ENCODE measurements at regions not wholly inside any gene's neighbourhood (a gene's known extent, or its start where the extent isn't known, plus 50 kb on each side); places are given as distances from the start of the nearest gene placed in this dataset.
A peak's percentile ranks its signal among the peaks of the same experiment; 100 is the strongest.

- TF ChIP-seq CREB1 (IDR thresholded peaks at IDR 0.05; ENCODE audit: low read depth) (no peak), EGR1 (IDR thresholded peaks at IDR 0.05; ENCODE audit: borderline replicate concordance in 1 of 2, low read depth in 2 of 2, low read length in 2 of 2) (no peak), CTCF (IDR thresholded peaks at IDR 0.05 in 2 of 3, conservative IDR thresholded peaks at IDR 0.05 in 1 of 3; ENCODE audit: control insufficient read depth in 2 of 3, extremely low read depth in 1 of 3, insufficient read depth in 1 of 3, low read depth in 3 of 3, low read length in 3 of 3) (peak in 2 of 3 experiments; percentile 22 to 42; a peak in 4 of 6 replicates), JUNB (IDR thresholded peaks at IDR 0.05) (no peak), MAX (IDR thresholded peaks at IDR 0.05; ENCODE audit: low read depth, low read length) (no peak), FOS (IDR thresholded peaks at IDR 0.05; ENCODE audit: borderline replicate concordance, extremely low read depth, insufficient read length) (no peak), MEF2A (IDR thresholded peaks at IDR 0.05; ENCODE audit: insufficient read depth, low read depth, low read length) (no peak), PBX3 (IDR thresholded peaks at IDR 0.05; ENCODE audit: insufficient replicate concordance, low read depth, low read length) (no peak), EP300 (IDR thresholded peaks at IDR 0.05; ENCODE audit: borderline replicate concordance in 1 of 2, control insufficient read depth in 1 of 2, low read depth in 2 of 2, low read length in 2 of 2) (no peak), POLR2A (IDR thresholded peaks at IDR 0.05; ENCODE audit: low read depth, low read length) (no peak), POLR2AphosphoS2 (IDR thresholded peaks at IDR 0.05; ENCODE audit: low read depth, low read length) (no peak), RAD21 (IDR thresholded peaks at IDR 0.05; ENCODE audit: insufficient read depth, low read depth, low read length) (peak; percentile 42), CUX1 (IDR thresholded peaks at IDR 0.05; ENCODE audit: insufficient replicate concordance, low read depth, low read length) (no peak), E2F4 (IDR thresholded peaks at IDR 0.05; ENCODE audit: low read depth, low read length) (no peak)
These were observed 144.9 kb downstream of the ELAPOR2 start for GRCh38 chr7:86914551-86914950.
